ENCODE measurements at regions not wholly inside any gene's neighbourhood (a gene's known extent, or its start where the extent isn't known, plus 50 kb on each side); places are given as distances from the start of the nearest gene placed in this dataset.

- TF ChIP-seq EZH2 (IDR thresholded peaks at IDR 0.05; ENCODE audit: low read length), result no peak
- TF ChIP-seq, protein P1, sequence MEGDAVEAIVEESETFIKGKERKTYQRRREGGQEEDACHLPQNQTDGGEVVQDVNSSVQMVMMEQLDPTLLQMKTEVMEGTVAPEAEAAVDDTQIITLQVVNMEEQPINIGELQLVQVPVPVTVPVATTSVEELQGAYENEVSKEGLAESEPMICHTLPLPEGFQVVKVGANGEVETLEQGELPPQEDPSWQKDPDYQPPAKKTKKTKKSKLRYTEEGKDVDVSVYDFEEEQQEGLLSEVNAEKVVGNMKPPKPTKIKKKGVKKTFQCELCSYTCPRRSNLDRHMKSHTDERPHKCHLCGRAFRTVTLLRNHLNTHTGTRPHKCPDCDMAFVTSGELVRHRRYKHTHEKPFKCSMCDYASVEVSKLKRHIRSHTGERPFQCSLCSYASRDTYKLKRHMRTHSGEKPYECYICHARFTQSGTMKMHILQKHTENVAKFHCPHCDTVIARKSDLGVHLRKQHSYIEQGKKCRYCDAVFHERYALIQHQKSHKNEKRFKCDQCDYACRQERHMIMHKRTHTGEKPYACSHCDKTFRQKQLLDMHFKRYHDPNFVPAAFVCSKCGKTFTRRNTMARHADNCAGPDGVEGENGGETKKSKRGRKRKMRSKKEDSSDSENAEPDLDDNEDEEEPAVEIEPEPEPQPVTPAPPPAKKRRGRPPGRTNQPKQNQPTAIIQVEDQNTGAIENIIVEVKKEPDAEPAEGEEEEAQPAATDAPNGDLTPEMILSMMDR (optimal IDR thresholded peaks at IDR 0.05 in 1 of 3, IDR thresholded peaks at IDR 0.05 in 1 of 3, conservative IDR thresholded peaks at IDR 0.05 in 1 of 3; ENCODE audit: extremely low read depth in 1 of 3, insufficient read depth in 2 of 3, low read length in 3 of 3), result no peak
- H3K9me1 ChIP-seq (ENCODE audit: control insufficient read depth, extremely low read depth, insufficient read depth, low read length), result no peaks in the 10 kb centered on the region
- DNase-seq (ENCODE audit: low read depth, low spot score), result no peak
- peak overlapping the region; percentile 53 for H3K4me2 ChIP-seq (ENCODE audit: control insufficient read depth, extremely low read depth, insufficient read depth, low read depth, low read length)
- no peak for FAIRE-seq
- peaks cover 33% of the 10 kb centered on the region for H3K4me1 ChIP-seq (ENCODE audit: control insufficient read depth, extremely low read depth, insufficient read depth, low read length)
- no peak overlapping the region for H3K9ac ChIP-seq (ENCODE audit: control insufficient read depth, extremely low read depth, insufficient read depth, low read length)
- H3K79me2 ChIP-seq (ENCODE audit: control insufficient read depth, insufficient read depth, low read length), result no peaks in the 10 kb centered on the region
- no peaks in the 10 kb centered on the region for H3K9me3 ChIP-seq (ENCODE audit: control insufficient read depth, low read depth, low read length)
- dilution Hi-C loops (cut with MboI; ENCODE audit: extremely low pct_ligation_motif_present, low sequenced_read_pairs), result no loop called here
- no peaks in the 10 kb centered on the region for H3K27me3 ChIP-seq (ENCODE audit: control insufficient read depth, extremely low read depth, insufficient read depth, low read length)
- peak overlapping the region; percentile 33 for H2AFZ ChIP-seq (ENCODE audit: control insufficient read depth, low read length)
- H3K4me3 ChIP-seq (ENCODE audit: control insufficient read depth in 2 of 3, extremely low read depth in 1 of 3, insufficient read depth in 2 of 3, low read depth in 1 of 3, low read length in 3 of 3), result no peak overlapping the region
- peak overlapping the region; percentile 51 for H3K27ac ChIP-seq (ENCODE audit: control insufficient read depth, insufficient read depth, low read length)
- H3K36me3 ChIP-seq (ENCODE audit: control insufficient read depth in 2 of 2, extremely low read depth in 1 of 2, insufficient read depth in 2 of 2, low read length in 2 of 2), result no peaks in the 10 kb centered on the region
- H4K20me1 ChIP-seq (ENCODE audit: control insufficient read depth, extremely low read depth, insufficient read depth, low read length), result no peaks in the 10 kb centered on the region
Observed at GRCh38 chr5:54741711-54742110, 224.2 kb downstream of the SNX18 start.

GRCh38 chr5:54740141-54740540 lies 222.6 kb downstream of the SNX18 start:
- DNase-seq (ENCODE audit: low read depth, low spot score) (no peak), FAIRE-seq (no peak)
- TF ChIP-seq, protein P1 (optimal IDR thresholded peaks at IDR 0.05 in 1 of 3, IDR thresholded peaks at IDR 0.05 in 1 of 3, conservative IDR thresholded peaks at IDR 0.05 in 1 of 3; ENCODE audit: extremely low read depth in 1 of 3, insufficient read depth in 2 of 3, low read length in 3 of 3), result no peak
- TF ChIP-seq EZH2 (IDR thresholded peaks at IDR 0.05; ENCODE audit: low read length), result no peak
- no peak overlapping the region for H3K4me2 ChIP-seq (ENCODE audit: control insufficient read depth, extremely low read depth, insufficient read depth, low read depth, low read length)
- no peak overlapping the region for H3K27ac ChIP-seq (ENCODE audit: control insufficient read depth, insufficient read depth, low read length)
- no peaks in the 10 kb centered on the region for H3K27me3 ChIP-seq (ENCODE audit: control insufficient read depth, extremely low read depth, insufficient read depth, low read length)
- no peaks in the 10 kb centered on the region for H3K79me2 ChIP-seq (ENCODE audit: control insufficient read depth, insufficient read depth, low read length)
- peaks cover 33% of the 10 kb centered on the region for H3K4me1 ChIP-seq (ENCODE audit: control insufficient read depth, extremely low read depth, insufficient read depth, low read length)
- no peaks in the 10 kb centered on the region for H4K20me1 ChIP-seq (ENCODE audit: control insufficient read depth, extremely low read depth, insufficient read depth, low read length)
- dilution Hi-C loops (cut with MboI; ENCODE audit: extremely low pct_ligation_motif_present, low sequenced_read_pairs), result no loop called here
- no peaks in the 10 kb centered on the region for H3K36me3 ChIP-seq (ENCODE audit: control insufficient read depth in 2 of 2, extremely low read depth in 1 of 2, insufficient read depth in 2 of 2, low read length in 2 of 2)
- no peak overlapping the region for H3K9ac ChIP-seq (ENCODE audit: control insufficient read depth, extremely low read depth, insufficient read depth, low read length)
- H3K9me1 ChIP-seq (ENCODE audit: control insufficient read depth, extremely low read depth, insufficient read depth, low read length), result no peaks in the 10 kb centered on the region
- no peaks in the 10 kb centered on the region for H3K9me3 ChIP-seq (ENCODE audit: control insufficient read depth, low read depth, low read length)
- no peak overlapping the region for H3K4me3 ChIP-seq (ENCODE audit: control insufficient read depth in 2 of 3, extremely low read depth in 1 of 3, insufficient read depth in 2 of 3, low read depth in 1 of 3, low read length in 3 of 3)
- no peak overlapping the region for H2AFZ ChIP-seq (ENCODE audit: control insufficient read depth, low read length)

Measured in keratinocyte (primary cell).